ENCODE measurements at regions not wholly inside any gene's neighbourhood (a gene's known extent, or its start where the extent isn't known, plus 50 kb on each side); places are given as distances from the start of the nearest gene placed in this dataset.

- TF ChIP-seq, protein P1, sequence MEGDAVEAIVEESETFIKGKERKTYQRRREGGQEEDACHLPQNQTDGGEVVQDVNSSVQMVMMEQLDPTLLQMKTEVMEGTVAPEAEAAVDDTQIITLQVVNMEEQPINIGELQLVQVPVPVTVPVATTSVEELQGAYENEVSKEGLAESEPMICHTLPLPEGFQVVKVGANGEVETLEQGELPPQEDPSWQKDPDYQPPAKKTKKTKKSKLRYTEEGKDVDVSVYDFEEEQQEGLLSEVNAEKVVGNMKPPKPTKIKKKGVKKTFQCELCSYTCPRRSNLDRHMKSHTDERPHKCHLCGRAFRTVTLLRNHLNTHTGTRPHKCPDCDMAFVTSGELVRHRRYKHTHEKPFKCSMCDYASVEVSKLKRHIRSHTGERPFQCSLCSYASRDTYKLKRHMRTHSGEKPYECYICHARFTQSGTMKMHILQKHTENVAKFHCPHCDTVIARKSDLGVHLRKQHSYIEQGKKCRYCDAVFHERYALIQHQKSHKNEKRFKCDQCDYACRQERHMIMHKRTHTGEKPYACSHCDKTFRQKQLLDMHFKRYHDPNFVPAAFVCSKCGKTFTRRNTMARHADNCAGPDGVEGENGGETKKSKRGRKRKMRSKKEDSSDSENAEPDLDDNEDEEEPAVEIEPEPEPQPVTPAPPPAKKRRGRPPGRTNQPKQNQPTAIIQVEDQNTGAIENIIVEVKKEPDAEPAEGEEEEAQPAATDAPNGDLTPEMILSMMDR (IDR thresholded peaks at IDR 0.05): no peak
- no peak for TF ChIP-seq POLR2AphosphoS5 (IDR thresholded peaks at IDR 0.05)
Measured at GRCh38 chr6:141309295-141309694, 823.4 kb upstream of the GJE1 start.
